HG02870 (cell line): ENCODE measurements at regions not wholly inside any gene's neighbourhood (a gene's known extent, or its start where the extent isn't known, plus 50 kb on each side); places are given as distances from the start of the nearest gene placed in this dataset.
"Not testable (repeated sequence)": the region's sequence is repeated elsewhere in the genome, so short reads cannot be mapped to it uniquely, and the experiment has no call there.

Source experiments
- ATAC-seq: cut with Tn5 transposase; IDR thresholded peaks from one replicate; pipeline ENCODE4 v1.9.1; 2021; ENCODE audit warnings: mild to moderate bottlenecking, moderate library complexity; ENCODE audit not compliant: unreplicated experiment

- no peak for ATAC-seq
Observed at GRCh38 chr13:44814836-44815235, 174.4 kb downstream of the NUFIP1 start.

GRCh38 chr13:44814161-44814560 lies 175.1 kb downstream of the NUFIP1 start:
- no peak for ATAC-seq

- ATAC-seq: no peak
Observed at GRCh38 chr13:44812818-44813217, 176.5 kb downstream of the NUFIP1 start.

GRCh38 chr13:44810061-44810840 lies 179.0 kb downstream of the NUFIP1 start:
- no peak for ATAC-seq

GRCh38 chr13:44809190-44809589 lies 180.1 kb downstream of the NUFIP1 start:
- no peak for ATAC-seq

- ATAC-seq: no peak
Observed at GRCh38 chr13:44808185-44808584, 181.1 kb downstream of the NUFIP1 start.

- no peak for ATAC-seq
Observed at GRCh38 chr13:44807449-44808034, 181.7 kb downstream of the NUFIP1 start.

GRCh38 chr13:44806826-44807225 lies 182.4 kb downstream of the NUFIP1 start:
- ATAC-seq: no peak

- ATAC-seq: no peak
Observed at GRCh38 chr13:44805585-44805984, 183.7 kb downstream of the NUFIP1 start.

GRCh38 chr13:44803390-44803789 lies 185.9 kb downstream of the NUFIP1 start:
- ATAC-seq: no peak

GRCh38 chr13:44802491-44802890 lies 186.8 kb downstream of the NUFIP1 start:
- ATAC-seq: no peak

GRCh38 chr13:44801990-44802389 lies 187.3 kb downstream of the NUFIP1 start:
- ATAC-seq: no peak

- no peak for ATAC-seq
Observed at GRCh38 chr13:44800626-44801025, 188.6 kb downstream of the NUFIP1 start.

GRCh38 chr13:44797685-44798084 lies 191.6 kb downstream of the NUFIP1 start:
- ATAC-seq: no peak

GRCh38 chr13:44796597-44797490 lies 192.4 kb downstream of the NUFIP1 start:
- no peak for ATAC-seq

GRCh38 chr13:44796039-44796438 lies 193.2 kb downstream of the NUFIP1 start:
- ATAC-seq: not testable (repeated sequence)

GRCh38 chr13:44795176-44795575 lies 194.1 kb downstream of the NUFIP1 start:
- no peak for ATAC-seq

- ATAC-seq: no peak
Observed at GRCh38 chr13:44792096-44792495, 197.2 kb downstream of the NUFIP1 start.

GRCh38 chr13:44790289-44790688 lies 199.0 kb downstream of the NUFIP1 start:
- no peak for ATAC-seq

GRCh38 chr13:44787617-44788016 lies 201.7 kb downstream of the NUFIP1 start:
- ATAC-seq: no peak

- ATAC-seq: no peak
Observed at GRCh38 chr13:44786756-44787155, 202.5 kb downstream of the NUFIP1 start.

- no peak for ATAC-seq
Observed at GRCh38 chr13:44785401-44785800, 203.9 kb downstream of the NUFIP1 start.
